PFSK-1 (cell line): ENCODE measurements at regions not wholly inside any gene's neighbourhood (a gene's known extent, or its start where the extent isn't known, plus 50 kb on each side); places are given as distances from the start of the nearest gene placed in this dataset.

Experiments used
- FOXP2 ChIP-seq: optimal IDR thresholded peaks from 2 replicates; pipeline ENCODE3; 2011; ENCODE audit warnings: borderline replicate concordance, control low read depth, inconsistent platforms; ENCODE audit not compliant: insufficient read depth; ENCODE audit errors: extremely low read length, extremely low read depth
- POLR2AphosphoS5 ChIP-seq: IDR thresholded peaks from 2 replicates; pipeline ENCODE4 v1.6.1; 2012; ENCODE audit warnings: low read depth, mild to moderate bottlenecking, control low read depth, low read length, moderate library complexity
- REST ChIP-seq, 2 experiments: IDR thresholded peaks; 2 replicates each; pipeline versions ENCODE4 v1.6.1 to v1.8.0; 2011 to 2012; ENCODE audit warnings: low read depth in 2 of 2, low read length in 2 of 2, control low read depth in 1 of 2, inconsistent platforms in 1 of 2, mild to moderate bottlenecking in 1 of 2, moderate library complexity in 1 of 2; ENCODE audit not compliant: insufficient read depth in 1 of 2
- SIN3A ChIP-seq: IDR thresholded peaks from 2 replicates; pipeline ENCODE4 v1.6.1; 2012; ENCODE audit warnings: mild to moderate bottlenecking, low read length, moderate library complexity, borderline replicate concordance; ENCODE audit not compliant: insufficient read depth
- TAF1 ChIP-seq: IDR thresholded peaks from 2 replicates; pipeline ENCODE4 v1.6.1; 2012; ENCODE audit warnings: low read length, control low read depth, borderline replicate concordance; ENCODE audit not compliant: insufficient read depth

- TF ChIP-seq FOXP2, result no peak
- no peak for TF ChIP-seq TAF1
- TF ChIP-seq POLR2AphosphoS5, result no peak
- no peak for TF ChIP-seq REST (IDR thresholded peaks at IDR 0.05; ENCODE audit: insufficient read depth in 1 of 2, low read depth in 2 of 2, low read length in 2 of 2)
- TF ChIP-seq SIN3A, result no peak
These were observed 146.2 kb upstream of the IRF2BP2 start for GRCh38 chr1:234756066-234756774.

- no peak for TF ChIP-seq SIN3A
- TF ChIP-seq TAF1, result no peak
- no peak for TF ChIP-seq POLR2AphosphoS5
- TF ChIP-seq FOXP2, result no peak
- TF ChIP-seq REST (IDR thresholded peaks at IDR 0.05; ENCODE audit: insufficient read depth in 1 of 2, low read depth in 2 of 2, low read length in 2 of 2), result no peak
These were observed 145.5 kb upstream of the IRF2BP2 start for GRCh38 chr1:234755449-234755863.

- TF ChIP-seq FOXP2, result no peak
- no peak for TF ChIP-seq POLR2AphosphoS5
- no peak for TF ChIP-seq SIN3A
- no peak for TF ChIP-seq REST (IDR thresholded peaks at IDR 0.05; ENCODE audit: insufficient read depth in 1 of 2, low read depth in 2 of 2, low read length in 2 of 2)
- no peak for TF ChIP-seq TAF1
These were observed 144.0 kb upstream of the IRF2BP2 start for GRCh38 chr1:234753979-234754378.

GRCh38 chr1:234752927-234753326, 142.9 kb upstream of the IRF2BP2 start:
- TF ChIP-seq SIN3A, result no peak
- TF ChIP-seq POLR2AphosphoS5, result no peak
- no peak for TF ChIP-seq FOXP2
- no peak for TF ChIP-seq REST (IDR thresholded peaks at IDR 0.05; ENCODE audit: insufficient read depth in 1 of 2, low read depth in 2 of 2, low read length in 2 of 2)
- no peak for TF ChIP-seq TAF1
